Stimulated activated CD4-positive, alpha-beta T cell treated with anti-CD3 and anti-CD28 coated beads, TNF-alpha, amount 100 ng/mL, for 4 hours (primary cell): ENCODE measurements at regions not wholly inside any gene's neighbourhood (a gene's known extent, or its start where the extent isn't known, plus 50 kb on each side); places are given as distances from the start of the nearest gene placed in this dataset.
A peak's percentile ranks its signal among the peaks of the same experiment; 100 is the strongest.
"Not testable (repeated sequence)": the region's sequence is repeated elsewhere in the genome, so short reads cannot be mapped to it uniquely, and the experiment has no call there.

ENCODE experiments used
- DNase-seq, 3 experiments: peaks; one replicate each; pipeline ENCODE4 v3.0.0-alpha.2; 2020; ENCODE audit warnings: low read depth in 3 of 3

DNA sequence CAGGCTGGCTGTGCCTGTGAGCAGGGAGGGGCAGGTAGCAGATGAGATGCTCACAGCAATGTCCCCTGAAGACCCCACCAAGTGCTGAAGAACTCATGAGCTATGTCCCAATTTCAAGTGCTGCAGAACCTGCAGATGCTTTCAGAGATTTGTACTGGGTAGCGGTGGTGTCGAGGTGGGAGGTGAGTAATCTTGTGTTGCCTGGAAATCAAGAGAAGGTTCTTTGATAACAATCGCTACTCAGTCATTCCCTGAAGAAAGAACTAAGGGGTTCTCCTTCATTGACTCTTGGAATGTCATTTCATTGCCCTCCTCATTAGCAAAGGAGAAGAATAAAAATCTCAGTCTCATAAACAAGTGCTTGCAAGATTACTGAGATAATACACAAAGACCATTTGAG, 246.4 kb downstream of the EMX2 start:
- DNase-seq = no peak

- no peak for DNase-seq
Measured at GRCh38 chr10:117790179-117790578, 247.6 kb downstream of the EMX2 start.

- no peak for DNase-seq
Measured at GRCh38 chr10:117790621-117791020, 248.1 kb downstream of the EMX2 start.

DNA sequence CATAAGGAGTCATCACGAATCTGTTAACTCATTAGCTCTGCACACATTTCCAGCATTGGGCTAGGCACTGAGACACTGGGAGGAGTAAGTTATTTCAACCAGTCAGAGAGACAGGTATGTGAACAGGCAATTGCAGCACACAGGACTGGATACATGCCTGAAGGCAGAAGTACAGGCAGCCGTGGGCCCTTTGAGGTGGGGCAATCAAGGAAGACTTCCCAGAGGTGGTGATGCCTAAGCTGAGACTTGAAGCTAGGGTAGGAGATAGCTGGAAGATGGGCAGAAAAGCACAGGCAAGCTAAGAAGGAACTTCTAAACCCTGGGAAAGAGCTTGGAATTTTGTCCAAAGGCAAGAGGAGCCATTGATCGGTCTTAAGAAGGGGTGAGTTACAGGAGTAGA, 249.7 kb downstream of the EMX2 start:
- DNase-seq = no peak

DNA sequence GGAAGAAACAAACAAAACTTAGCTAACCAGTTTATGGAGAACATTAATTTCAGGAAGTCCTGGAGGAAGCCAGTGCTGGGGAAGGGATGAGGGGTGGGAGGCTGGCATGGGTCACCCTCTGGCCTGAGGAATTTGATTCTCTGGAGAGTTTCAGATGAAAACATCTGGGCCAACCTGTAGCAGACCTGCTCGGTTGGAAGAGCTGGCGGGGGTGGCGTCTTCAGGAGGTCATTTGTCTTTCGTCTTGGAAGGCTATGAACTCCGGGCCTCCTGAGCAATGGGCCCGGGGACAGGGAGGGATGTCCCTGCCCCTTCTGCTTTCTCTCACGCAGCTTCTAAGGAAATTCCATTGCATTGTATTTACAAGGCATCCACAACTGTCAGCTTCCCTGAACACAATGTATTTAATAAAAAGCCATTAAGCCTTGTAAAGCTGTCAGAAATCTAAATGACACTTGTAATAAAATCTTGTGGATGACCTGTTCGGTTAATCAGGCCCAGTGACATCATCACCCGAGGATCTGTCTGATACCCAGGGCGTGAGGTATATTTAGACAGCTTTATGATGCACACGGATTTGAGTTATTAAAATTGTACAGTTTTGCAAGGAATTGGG, 250.5 kb downstream of the RAB11FIP2 start:
- DNase-seq = no peak

DNA sequence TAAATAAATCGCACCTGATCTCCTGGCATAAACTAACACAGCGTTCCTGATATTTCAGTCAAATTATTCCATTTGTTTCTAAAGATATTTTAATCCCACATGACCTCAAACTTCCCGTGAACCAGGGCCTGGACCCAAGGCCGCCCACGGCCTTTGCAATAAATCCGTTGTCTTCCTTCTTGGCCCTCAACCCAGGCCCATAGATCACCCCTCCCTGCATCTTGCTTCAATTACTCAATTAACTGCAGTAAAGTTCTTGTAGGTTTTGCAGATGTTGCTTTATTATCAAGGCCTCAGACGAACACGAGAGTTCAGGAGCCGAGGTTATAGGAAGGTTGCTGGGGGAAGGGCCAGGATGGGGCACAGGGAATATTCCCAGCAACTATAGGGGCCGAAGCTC, 249.4 kb downstream of the RAB11FIP2 start:
- DNase-seq = no peak

DNA sequence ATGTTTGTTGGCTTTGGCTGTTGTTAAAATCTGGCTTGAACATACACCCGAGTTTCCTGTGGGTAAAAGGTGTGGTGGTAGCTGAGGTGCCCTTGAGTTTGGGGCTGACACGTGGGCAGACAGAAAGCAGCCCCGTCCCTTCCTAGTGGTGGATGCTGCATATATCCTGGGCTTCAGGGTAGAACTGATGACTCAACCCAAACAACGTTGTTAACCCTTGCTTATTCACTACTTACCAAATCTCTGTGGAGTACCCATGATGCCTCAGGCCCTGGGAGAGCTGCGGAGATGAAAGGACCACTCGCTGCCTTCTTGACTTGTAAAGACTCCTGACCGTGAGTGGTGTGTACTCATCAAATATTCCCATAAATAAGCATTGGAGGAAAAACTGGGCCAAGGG, 245.1 kb downstream of the RAB11FIP2 start:
- no peak for DNase-seq

DNA sequence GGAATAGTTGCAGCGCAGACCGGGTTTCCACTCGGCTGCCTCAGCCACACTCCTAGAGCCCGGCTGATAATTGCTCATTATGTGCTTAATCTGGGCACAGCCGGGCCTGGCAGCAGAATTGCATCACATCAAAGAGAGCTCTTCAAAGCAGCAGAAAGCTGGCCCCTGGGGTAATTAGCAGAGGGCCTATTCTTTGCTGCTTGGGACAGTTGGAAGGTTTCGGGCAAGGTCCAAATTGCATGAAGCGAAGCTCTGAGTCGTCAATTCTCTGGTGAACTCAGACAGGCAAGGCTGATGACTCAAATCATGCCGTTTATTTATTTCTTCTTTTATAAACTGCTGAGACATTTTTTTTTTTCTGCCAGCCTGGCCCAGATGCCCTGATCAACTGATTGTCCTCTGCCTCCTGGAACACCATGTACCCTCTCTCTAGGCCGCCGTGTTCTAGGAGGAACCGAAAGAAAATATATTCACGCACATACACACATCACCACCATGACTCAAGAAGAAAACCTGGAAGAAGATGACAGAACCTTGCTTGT, 242.2 kb downstream of the RAB11FIP2 start:
- no peak for DNase-seq

GRCh38 chr10:117805139-117805538, 241.6 kb downstream of the RAB11FIP2 start:
- DNase-seq = no peak

- no peak for DNase-seq
Measured at GRCh38 chr10:117807441-117807840, 239.3 kb downstream of the RAB11FIP2 start.

DNA sequence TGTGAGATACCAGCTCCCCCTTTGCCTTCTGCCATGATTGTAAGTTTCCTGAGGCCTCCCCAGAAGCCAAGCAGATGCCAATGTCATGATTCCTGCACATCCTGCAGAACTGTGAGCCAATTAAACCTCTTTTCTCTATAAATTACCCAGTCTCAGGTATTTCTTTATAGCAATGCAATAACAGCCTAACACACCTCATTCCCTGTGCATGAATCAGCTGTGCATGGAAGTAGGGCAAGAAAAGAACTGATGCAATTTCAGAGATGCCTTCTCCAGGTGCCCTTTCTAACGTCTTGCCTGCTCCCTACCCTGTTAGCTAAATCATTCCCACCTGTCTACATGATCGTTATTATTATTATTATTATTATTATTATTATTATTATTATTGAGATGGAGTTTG, 230.9 kb downstream of the RAB11FIP2 start:
- not testable (repeated sequence) for DNase-seq

DNA sequence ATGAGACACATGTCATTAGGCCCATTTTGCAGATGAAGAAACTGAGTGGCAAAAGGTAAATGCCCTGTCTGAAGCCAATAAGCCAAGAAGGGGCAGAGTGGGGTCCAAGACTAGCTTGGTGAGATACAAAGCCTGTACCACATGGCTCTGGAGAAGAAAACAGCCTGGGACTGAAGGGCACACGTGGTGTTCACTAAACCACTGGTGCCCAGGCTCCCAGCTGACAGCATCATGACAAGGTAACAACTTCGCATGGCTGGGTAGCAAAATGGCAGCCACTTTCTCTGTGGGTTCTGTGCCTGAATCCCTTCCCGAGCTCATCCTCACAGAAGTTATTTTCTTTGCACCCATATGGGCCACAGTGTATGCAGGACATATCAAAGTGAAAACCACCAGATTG, 229.6 kb downstream of the RAB11FIP2 start:
- DNase-seq = no peak

DNA sequence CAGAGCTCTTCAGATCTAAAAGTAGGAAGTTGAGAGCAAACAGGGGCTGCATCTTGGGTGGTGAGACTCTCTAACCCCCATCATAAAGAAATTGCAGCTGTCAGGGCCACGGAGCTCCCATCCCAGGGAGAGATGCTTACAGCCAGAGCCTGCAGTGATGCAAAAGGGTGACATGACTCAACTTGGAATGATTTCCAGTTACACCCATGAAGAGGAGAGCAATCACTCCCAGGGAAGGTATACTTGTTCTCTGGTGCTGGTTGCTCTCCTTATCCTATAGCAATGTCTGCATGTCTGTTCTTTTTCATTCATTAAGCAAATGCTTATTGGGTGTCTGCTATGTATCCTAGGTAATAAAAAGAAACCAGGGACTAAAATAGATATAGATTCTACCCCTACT, 228.0 kb downstream of the RAB11FIP2 start:
- DNase-seq = no peak

GRCh38 chr10:117819304-117819703, 227.4 kb downstream of the RAB11FIP2 start:
- no peak for DNase-seq

- no peak for DNase-seq
Measured at GRCh38 chr10:117823980-117824379, 222.8 kb downstream of the RAB11FIP2 start.

- DNase-seq = no peak
Measured at GRCh38 chr10:117830205-117830604, 216.5 kb downstream of the RAB11FIP2 start.

- DNase-seq = peak in 1 of 3 experiments; percentile 3
Measured at GRCh38 chr10:117830787-117831212, 215.9 kb downstream of the RAB11FIP2 start.

DNA sequence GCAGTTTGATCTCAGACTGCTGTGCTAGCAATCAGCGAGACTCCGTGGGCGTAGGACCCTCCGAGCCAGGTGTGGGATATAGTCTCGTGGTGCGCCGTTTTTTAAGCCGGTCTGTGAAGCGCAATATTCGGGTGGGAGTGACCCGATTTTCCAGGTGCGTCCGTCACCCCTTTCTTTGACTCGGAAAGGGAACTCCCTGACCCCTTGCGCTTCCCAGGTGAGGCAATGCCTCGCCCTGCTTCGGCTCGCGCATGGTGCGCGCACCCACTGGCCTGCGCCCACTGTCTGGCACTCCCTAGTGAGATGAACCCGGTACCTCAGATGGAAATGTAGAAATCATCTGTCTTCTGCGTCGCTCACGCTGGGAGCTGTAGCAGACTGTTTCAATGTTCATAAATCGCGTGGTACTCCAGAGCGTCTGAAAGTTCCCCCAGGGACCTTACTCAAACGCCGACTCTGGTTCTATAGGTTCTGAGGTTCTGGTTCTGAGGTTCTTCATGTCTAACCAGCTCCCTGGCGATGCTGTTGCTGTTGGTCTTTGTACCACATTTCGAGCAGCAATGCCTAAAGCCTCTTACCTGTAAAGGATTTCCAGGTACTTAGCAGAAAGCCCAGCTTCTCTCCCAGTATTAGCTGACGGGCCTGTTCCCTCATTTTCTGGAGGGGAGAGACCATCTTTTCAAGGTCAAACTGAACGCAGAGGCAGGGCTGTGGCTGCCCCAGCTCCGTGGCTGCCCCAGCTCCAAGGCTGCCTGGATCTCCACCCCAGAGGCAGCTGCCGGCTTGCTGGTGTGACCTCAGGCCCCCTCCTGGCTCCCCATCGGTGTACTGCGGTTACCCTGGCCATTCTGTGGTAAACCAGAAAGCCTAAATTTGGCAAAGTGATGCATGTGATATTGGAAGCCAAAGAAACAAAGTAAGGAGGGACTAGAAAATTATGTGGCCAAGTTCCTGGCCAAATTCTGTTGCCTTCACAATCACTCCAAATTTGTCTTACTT, 207.9 kb downstream of the RAB11FIP2 start:
- DNase-seq = not testable (repeated sequence)

DNA sequence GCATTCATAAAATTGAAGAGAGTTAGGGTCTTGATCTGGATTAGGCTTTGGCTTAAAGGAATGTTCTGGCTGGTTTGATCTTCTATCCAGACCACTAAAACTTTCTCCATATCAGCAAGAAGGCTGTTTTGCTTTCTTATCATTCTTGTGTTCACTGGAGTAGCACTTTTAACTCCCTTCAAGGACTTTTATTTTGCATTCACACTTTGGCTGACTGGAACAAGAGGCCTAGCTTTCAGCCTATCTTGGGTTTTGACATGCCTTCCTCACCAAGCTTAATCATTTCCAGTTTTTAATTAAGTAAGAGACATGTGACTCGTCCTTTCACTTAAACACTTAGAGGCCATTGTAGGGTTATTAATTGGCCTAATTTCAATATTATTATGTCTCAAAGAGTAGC, 190.3 kb downstream of the RAB11FIP2 start:
- DNase-seq = not testable (repeated sequence)

- no peak for DNase-seq
Measured at GRCh38 chr10:117860135-117860534, 186.6 kb downstream of the RAB11FIP2 start.

- no peak for DNase-seq
Measured at GRCh38 chr10:117860823-117861222, 185.9 kb downstream of the RAB11FIP2 start.

DNA sequence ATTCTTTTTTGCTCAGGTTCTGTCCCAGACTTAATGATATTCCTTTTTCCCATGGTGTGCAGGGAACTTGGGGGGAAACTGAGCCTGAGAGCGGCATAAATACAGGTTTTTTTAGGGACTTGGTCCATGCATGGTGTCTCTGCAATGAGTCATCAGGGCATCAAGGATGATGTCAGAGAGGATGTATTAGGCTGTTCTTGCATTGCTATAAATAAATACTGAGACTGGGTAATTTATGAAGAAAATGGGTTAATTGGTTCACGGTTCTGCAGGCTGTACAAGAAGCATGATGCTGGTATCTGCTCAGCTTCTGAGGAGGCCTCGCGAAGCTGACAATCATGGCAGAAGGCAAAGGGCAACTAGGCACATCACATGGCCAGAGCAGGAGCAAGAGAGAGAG, 185.4 kb downstream of the RAB11FIP2 start:
- no peak for DNase-seq

GRCh38 chr10:117863771-117864170, 183.0 kb downstream of the RAB11FIP2 start:
- DNase-seq = no peak
